ENCODE measurements at regions not wholly inside any gene's neighbourhood (a gene's known extent, or its start where the extent isn't known, plus 50 kb on each side); places are given as distances from the start of the nearest gene placed in this dataset.
"Not testable (repeated sequence)": the region's sequence is repeated elsewhere in the genome, so short reads cannot be mapped to it uniquely, and the experiment has no call there.

GRCh38 chr6:14585689-14586088, 468.1 kb downstream of the CD83 start:
- no peak for DNase-seq

GRCh38 chr6:14589175-14589574, 471.6 kb downstream of the CD83 start:
- no peak for DNase-seq

GRCh38 chr6:14590586-14590985, 473.0 kb downstream of the CD83 start:
- DNase-seq = no peak

- DNase-seq = no peak
Measured at GRCh38 chr6:14591998-14592397, 474.4 kb downstream of the CD83 start.

GRCh38 chr6:14593286-14593685, 475.7 kb downstream of the CD83 start:
- no peak for DNase-seq

- DNase-seq = no peak
Measured at GRCh38 chr6:14595751-14596150, 478.2 kb downstream of the CD83 start.

- DNase-seq = no peak
Measured at GRCh38 chr6:14596410-14596809, 478.8 kb downstream of the CD83 start.

GRCh38 chr6:14597090-14597489, 479.5 kb downstream of the CD83 start:
- no peak for DNase-seq

GRCh38 chr6:14598017-14598864, 480.7 kb downstream of the CD83 start:
- no peak for DNase-seq

GRCh38 chr6:14600306-14600705, 482.7 kb downstream of the CD83 start:
- not testable (repeated sequence) for DNase-seq

GRCh38 chr6:14601490-14601889, 483.9 kb downstream of the CD83 start:
- DNase-seq = no peak

- DNase-seq = no peak
Measured at GRCh38 chr6:14606353-14606752, 488.8 kb downstream of the CD83 start.

- no peak for DNase-seq
Measured at GRCh38 chr6:14610141-14610540, 492.6 kb downstream of the CD83 start.

- DNase-seq = no peak
Measured at GRCh38 chr6:14612016-14612980, 494.7 kb downstream of the CD83 start.

- no peak for DNase-seq
Measured at GRCh38 chr6:14614631-14615030, 497.1 kb downstream of the CD83 start.

GRCh38 chr6:14616656-14617055, 499.1 kb downstream of the CD83 start:
- DNase-seq = no peak

- DNase-seq = no peak
Measured at GRCh38 chr6:14618759-14619418, 501.3 kb downstream of the CD83 start.

GRCh38 chr6:14619419-14619781, 501.8 kb downstream of the CD83 start:
- no peak for DNase-seq

- no peak for DNase-seq
Measured at GRCh38 chr6:14620522-14620921, 502.9 kb downstream of the CD83 start.

GRCh38 chr6:14621518-14621917, 503.9 kb downstream of the CD83 start:
- DNase-seq = no peak

GRCh38 chr6:14622085-14622484, 504.5 kb downstream of the CD83 start:
- DNase-seq = no peak

- no peak for DNase-seq
Measured at GRCh38 chr6:14622909-14623505, 505.4 kb downstream of the CD83 start.

Measured in stimulated activated CD4-positive, alpha-beta T cell treated with anti-CD3 and anti-CD28 coated beads, Interleukin-2, amount 100 ng/mL, for 48 hours (primary cell).